WERI-Rb-1 (cell line): ENCODE measurements at regions not wholly inside any gene's neighbourhood (a gene's known extent, or its start where the extent isn't known, plus 50 kb on each side); places are given as distances from the start of the nearest gene placed in this dataset.

Experiments used
- DNase-seq: peaks from one replicate; pipeline ENCODE4 v3.0.0-alpha.2; 2020
- H3K27ac ChIP-seq: fragments of 250-450 bp; sonication (Bioruptor Pico); 2 replicates; pipeline ENCODE4 v1.5.1; 2020; ENCODE audit warnings: mild to moderate bottlenecking, moderate library complexity
- H3K27me3 ChIP-seq: fragments of 250-450 bp; sonication (Bioruptor Pico); 2 replicates; pipeline ENCODE4 v1.5.1; 2021; ENCODE audit warnings: mild to moderate bottlenecking, low read depth, moderate library complexity; ENCODE audit not compliant: insufficient read depth, severe bottlenecking
- H3K36me3 ChIP-seq: fragments of 250-450 bp; sonication (Bioruptor Pico); 2 replicates; pipeline ENCODE4 v1.5.1; 2020; ENCODE audit warnings: mild to moderate bottlenecking, moderate library complexity
- H3K4me3 ChIP-seq: 2 replicates; pipeline ENCODE4 v1.5.1; 2011; ENCODE audit warnings: low read depth, mild to moderate bottlenecking, control low read depth, low read length
- H3K9me3 ChIP-seq: fragments of 250-450 bp; sonication (Bioruptor Pico); 2 replicates; pipeline ENCODE4 v1.5.1; 2021; ENCODE audit warnings: mild to moderate bottlenecking, moderate library complexity; ENCODE audit not compliant: severe bottlenecking
- TF ChIP-seq, protein P1 (sequence below): IDR thresholded peaks from 2 replicates; pipeline ENCODE4 v1.5.1; 2011; ENCODE audit warnings: low read depth, mild to moderate bottlenecking, control low read depth, inconsistent platforms, low read length

DNA sequence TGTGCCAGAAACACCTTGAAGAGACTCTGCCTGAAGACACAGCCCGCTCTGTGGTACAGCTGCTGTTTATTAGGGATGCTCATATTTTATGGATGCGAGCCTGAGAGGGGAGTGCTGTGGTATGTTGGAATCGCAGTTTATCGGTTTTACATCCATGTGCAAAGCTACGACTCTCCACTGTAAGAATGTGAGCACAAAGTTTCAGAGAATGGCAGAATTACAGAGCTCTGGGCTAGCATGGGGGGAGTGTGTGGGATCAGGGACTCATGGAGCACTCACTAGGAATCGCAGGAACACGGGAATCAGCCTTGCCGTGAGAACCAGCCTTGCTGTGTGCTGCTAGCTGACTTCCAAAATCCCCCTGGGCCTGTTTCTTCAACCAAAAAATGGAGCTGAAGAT, 199.9 kb downstream of the RNF144A start:
- Histone ChIP-seq H3K4me3 (no peak overlapping the region), H3K9me3 (no peaks in the 10 kb centered on the region), H3K27me3 (no peaks in the 10 kb centered on the region), H3K36me3 (no peaks in the 10 kb centered on the region), H3K27ac (no peak overlapping the region)
- no peak for DNase-seq
- TF ChIP-seq, protein P1, sequence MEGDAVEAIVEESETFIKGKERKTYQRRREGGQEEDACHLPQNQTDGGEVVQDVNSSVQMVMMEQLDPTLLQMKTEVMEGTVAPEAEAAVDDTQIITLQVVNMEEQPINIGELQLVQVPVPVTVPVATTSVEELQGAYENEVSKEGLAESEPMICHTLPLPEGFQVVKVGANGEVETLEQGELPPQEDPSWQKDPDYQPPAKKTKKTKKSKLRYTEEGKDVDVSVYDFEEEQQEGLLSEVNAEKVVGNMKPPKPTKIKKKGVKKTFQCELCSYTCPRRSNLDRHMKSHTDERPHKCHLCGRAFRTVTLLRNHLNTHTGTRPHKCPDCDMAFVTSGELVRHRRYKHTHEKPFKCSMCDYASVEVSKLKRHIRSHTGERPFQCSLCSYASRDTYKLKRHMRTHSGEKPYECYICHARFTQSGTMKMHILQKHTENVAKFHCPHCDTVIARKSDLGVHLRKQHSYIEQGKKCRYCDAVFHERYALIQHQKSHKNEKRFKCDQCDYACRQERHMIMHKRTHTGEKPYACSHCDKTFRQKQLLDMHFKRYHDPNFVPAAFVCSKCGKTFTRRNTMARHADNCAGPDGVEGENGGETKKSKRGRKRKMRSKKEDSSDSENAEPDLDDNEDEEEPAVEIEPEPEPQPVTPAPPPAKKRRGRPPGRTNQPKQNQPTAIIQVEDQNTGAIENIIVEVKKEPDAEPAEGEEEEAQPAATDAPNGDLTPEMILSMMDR = no peak

DNA sequence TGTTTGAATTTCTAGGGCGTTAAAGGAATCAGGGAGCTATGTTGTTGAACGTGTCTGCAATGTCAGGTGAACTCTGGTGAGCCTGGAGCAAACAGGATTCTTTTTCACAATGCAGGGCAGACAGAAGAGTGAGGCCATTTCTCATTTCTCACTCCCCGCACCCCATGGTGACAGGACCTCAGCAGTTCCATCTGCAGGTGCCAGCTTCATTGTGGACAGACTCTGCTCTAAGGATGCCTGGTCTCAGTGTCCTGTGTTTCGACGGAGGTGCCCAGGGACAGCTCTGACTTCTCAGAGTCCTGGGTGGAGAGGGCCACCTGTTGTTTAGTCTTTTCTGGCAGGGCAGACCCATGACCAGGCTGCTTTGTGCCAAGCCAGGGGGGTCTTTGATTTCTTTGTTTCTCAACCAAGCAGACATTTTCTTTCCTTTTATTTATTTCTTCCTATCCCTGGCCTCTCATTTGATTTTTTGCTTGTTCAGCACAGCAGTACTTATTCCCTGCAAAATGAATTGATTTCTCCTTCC, 201.5 kb downstream of the RNF144A start:
- TF ChIP-seq, protein P1 = no peak
- Histone ChIP-seq H3K27ac (no peak overlapping the region), H3K9me3 (no peaks in the 10 kb centered on the region), H3K4me3 (no peak overlapping the region), H3K27me3 (no peaks in the 10 kb centered on the region), H3K36me3 (no peaks in the 10 kb centered on the region)
- no peak for DNase-seq

DNA sequence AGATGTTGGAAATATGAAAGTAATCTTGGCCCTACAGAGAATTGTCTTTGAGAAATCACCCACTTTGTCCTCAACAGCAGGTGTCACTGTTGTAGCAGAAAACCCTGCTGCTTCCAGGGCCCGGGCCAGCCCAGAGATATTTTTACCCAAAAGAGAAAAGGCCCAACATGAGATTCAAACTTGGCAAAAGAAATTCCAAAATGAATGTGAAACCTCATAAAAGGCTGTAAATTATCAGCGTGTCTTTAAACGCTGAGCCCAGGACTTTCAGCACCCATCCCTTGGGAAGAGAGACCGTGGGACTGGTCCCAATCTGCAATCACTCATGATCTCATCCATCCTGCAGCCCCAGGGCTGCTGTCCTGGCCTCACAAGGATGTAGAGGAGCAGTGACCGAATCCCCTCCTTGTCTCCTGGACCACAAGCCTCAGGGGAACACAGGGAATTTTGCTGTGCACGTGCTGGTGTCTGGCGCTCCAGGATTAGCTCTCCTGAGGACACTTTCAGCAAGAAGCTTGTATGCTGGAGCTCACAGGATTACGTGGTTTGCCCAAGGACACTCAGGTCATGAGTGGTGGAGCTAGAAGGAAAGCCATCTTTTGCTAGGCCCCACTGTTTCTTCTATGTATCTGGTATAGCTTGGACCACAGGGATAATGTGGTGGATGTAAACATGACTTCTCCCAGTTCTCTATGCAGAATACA, 202.1 kb downstream of the RNF144A start:
- H3K36me3 ChIP-seq = no peaks in the 10 kb centered on the region
- no peaks in the 10 kb centered on the region for H3K27me3 ChIP-seq
- no peak overlapping the region for H3K27ac ChIP-seq
- DNase-seq = peak; percentile 68
- H3K9me3 ChIP-seq = no peaks in the 10 kb centered on the region
- TF ChIP-seq, protein P1 = peak; percentile 59; the same call in 1 of the 2 replicates
- H3K4me3 ChIP-seq = no peak overlapping the region

DNA sequence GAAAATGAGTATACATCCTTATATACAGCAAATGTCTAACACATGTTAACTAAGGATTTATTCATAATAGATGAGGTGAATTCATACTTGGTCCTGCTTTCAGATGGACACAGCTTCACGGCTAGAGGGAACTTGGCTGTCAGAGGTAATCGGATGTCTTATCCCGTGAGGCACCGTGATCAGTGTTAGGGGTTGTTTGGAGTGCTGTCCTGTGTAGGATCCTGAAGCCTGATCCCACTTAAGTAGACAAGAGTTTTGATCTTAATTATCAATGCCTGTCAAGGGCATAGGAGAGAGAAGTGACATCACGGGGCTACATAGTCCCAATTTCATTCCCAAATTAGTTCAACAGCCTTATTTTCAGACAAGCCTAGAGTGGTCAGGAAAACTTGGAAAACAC, 204.6 kb downstream of the RNF144A start:
- DNase-seq = peak; percentile 75
- Histone ChIP-seq H3K27ac (0 out of 2 replicates have a peak overlapping the region, but pooled peaks have one; percentile 11), H3K4me3 (no peak overlapping the region), H3K9me3 (no peaks in the 10 kb centered on the region), H3K27me3 (no peaks in the 10 kb centered on the region), H3K36me3 (no peaks in the 10 kb centered on the region)
- TF ChIP-seq, protein P1 = no peak

DNA sequence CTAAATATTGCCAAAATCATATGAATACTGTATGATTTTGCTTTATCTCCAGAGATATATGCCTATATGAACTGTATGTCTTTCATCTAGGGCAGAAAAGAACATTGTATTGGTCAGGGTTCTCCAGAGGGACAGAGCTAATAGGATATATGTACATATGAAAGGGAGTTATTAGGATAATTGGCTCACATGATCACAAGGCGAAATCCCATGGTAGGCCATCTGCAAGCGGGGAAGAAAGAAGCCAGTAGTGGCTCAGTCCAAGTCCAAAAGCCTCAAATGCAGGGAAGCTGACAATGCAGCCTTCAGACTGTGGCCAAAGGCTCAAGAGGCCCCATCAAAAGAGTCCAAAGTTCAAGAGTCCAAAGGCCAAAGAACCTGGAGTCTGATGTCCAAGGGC, 209.9 kb downstream of the RNF144A start:
- no peak overlapping the region for H3K4me3 ChIP-seq
- no peaks in the 10 kb centered on the region for H3K27me3 ChIP-seq
- no peaks in the 10 kb centered on the region for H3K9me3 ChIP-seq
- no peaks in the 10 kb centered on the region for H3K36me3 ChIP-seq
- no peak overlapping the region for H3K27ac ChIP-seq
- TF ChIP-seq, protein P1 = no peak
- no peak for DNase-seq
